IMR-90 (cell line): ENCODE measurements at regions not wholly inside any gene's neighbourhood (a gene's known extent, or its start where the extent isn't known, plus 50 kb on each side); places are given as distances from the start of the nearest gene placed in this dataset.

ENCODE experiments used
- ATAC-seq: fragments of 200-7000 bp; cut with Tn5 transposase; 2 replicates; pipeline ENCODE4 v1.9.1; 2020; ENCODE audit warnings: low read depth, mild to moderate bottlenecking, moderate library complexity
- BruUV-seq: library from RNA; stranded (reverse); fragments of 400-500 nt; replicated peaks from 2 replicates; lab custom pipeline; 2021; lab: Mats Ljungman, UMichigan
- CTCF ChIA-PET: fragments of 300-600 bp; formaldehyde crosslinking; extraction: SDS; loops from one replicate; lab custom pipeline; 2021; ENCODE audit warnings: antibody characterized with exemption; lab: Yijun Ruan, JAX
- POLR2A ChIA-PET: fragments of 300-600 bp; sonication (Branson Sonifier 250); formaldehyde crosslinking; loops from one replicate; lab custom pipeline; 2022; ENCODE audit warnings: antibody characterized with exemption; ENCODE audit not compliant: unreplicated experiment; lab: Charles Lee
- DNase-seq: peaks from one replicate; pipeline ENCODE4 v3.0.0; 2013
- H2AFZ ChIP-seq: replicated peaks from 2 replicates; pipeline ENCODE3; 2013; ENCODE audit warnings: low read length, mild to moderate bottlenecking; ENCODE audit not compliant: poor library complexity
- H2AK5ac ChIP-seq: 2 replicates; pipeline ENCODE4 v1.6.1; 2013; ENCODE audit warnings: low read depth, low read length, inconsistent platforms
- H2AK9ac ChIP-seq: replicated peaks from 2 replicates; pipeline ENCODE3; 2013; ENCODE audit warnings: mild to moderate bottlenecking, low read depth, low read length, moderate library complexity; ENCODE audit not compliant: poor library complexity
- H2BK120ac ChIP-seq: 2 replicates; pipeline ENCODE4 v1.6.1; 2013; ENCODE audit warnings: low read depth, low read length, inconsistent platforms
- H2BK15ac ChIP-seq: 3 replicates; pipeline ENCODE4 v1.6.1; 2013; ENCODE audit warnings: low read depth, low read length, inconsistent platforms
- H2BK20ac ChIP-seq: 2 replicates; pipeline ENCODE4 v1.6.1; 2013; ENCODE audit warnings: low read depth, mild to moderate bottlenecking, inconsistent platforms, low read length, moderate library complexity
- H2BK5ac ChIP-seq: 2 replicates; pipeline ENCODE4 v1.6.1; 2013; ENCODE audit warnings: mild to moderate bottlenecking, low read depth, low read length, inconsistent platforms; ENCODE audit not compliant: poor library complexity, severe bottlenecking
- H3K14ac ChIP-seq: replicated peaks from 2 replicates; pipeline ENCODE4 v1.6.1; 2013; ENCODE audit warnings: low read depth, low read length, inconsistent platforms
- H3K18ac ChIP-seq: 2 replicates; pipeline ENCODE4 v1.6.1; 2013; ENCODE audit warnings: low read depth, low read length, control low read depth
- H3K23ac ChIP-seq: 2 replicates; pipeline ENCODE4 v1.6.1; 2013; ENCODE audit warnings: low read depth, low read length, inconsistent platforms
- H3K27ac ChIP-seq: 2 replicates; pipeline ENCODE4 v1.5.1; 2013; ENCODE audit warnings: mild to moderate bottlenecking, control low read depth, low read length; ENCODE audit not compliant: insufficient read depth
- H3K27me3 ChIP-seq: 2 replicates; pipeline ENCODE4 v1.6.1; 2013; ENCODE audit warnings: low read length; ENCODE audit not compliant: control insufficient read depth, insufficient read depth
- H3K36me3 ChIP-seq: 2 replicates; pipeline ENCODE4 v1.6.1; 2013; ENCODE audit warnings: low read length, mixed read lengths; ENCODE audit not compliant: control insufficient read depth, insufficient read depth
- H3K4ac ChIP-seq: 2 replicates; pipeline ENCODE4 v1.6.1; 2013; ENCODE audit warnings: low read depth, low read length, inconsistent platforms
- H3K4me1 ChIP-seq: 2 replicates; pipeline ENCODE4 v1.6.1; 2013; ENCODE audit warnings: low read length, mixed read lengths; ENCODE audit not compliant: control insufficient read depth, insufficient read depth
- H3K4me2 ChIP-seq: 2 replicates; pipeline ENCODE4 v1.6.1; 2013; ENCODE audit warnings: low read depth, mild to moderate bottlenecking, control low read depth, low read length, moderate library complexity
- H3K4me3 ChIP-seq: 2 replicates; pipeline ENCODE4 v1.5.1; 2013; ENCODE audit warnings: low read depth, mild to moderate bottlenecking, control low read depth, low read length, moderate library complexity; ENCODE audit not compliant: insufficient read depth
- H3K56ac ChIP-seq: 2 replicates; pipeline ENCODE4 v1.6.1; 2013; ENCODE audit warnings: low read length, inconsistent platforms; ENCODE audit not compliant: insufficient read depth; ENCODE audit errors: extremely low read depth
- H3K79me1 ChIP-seq, 2 experiments: 2 replicates each; pipeline ENCODE4 v1.6.1; 2013; ENCODE audit warnings: low read length in 2 of 2, inconsistent platforms in 1 of 2, low read depth in 1 of 2
- H3K9ac ChIP-seq: 2 replicates; pipeline ENCODE4 v1.6.1; 2013; ENCODE audit warnings: low read depth, low read length, control low read depth
- H3K9me1 ChIP-seq: 2 replicates; pipeline ENCODE4 v1.6.1; 2013; ENCODE audit warnings: low read length, inconsistent platforms; ENCODE audit not compliant: insufficient read depth
- H3K9me3 ChIP-seq: 2 replicates; pipeline ENCODE4 v1.6.1; 2013; ENCODE audit warnings: low read length; ENCODE audit not compliant: control insufficient read depth, insufficient read depth
- H4K20me1 ChIP-seq: 2 replicates; pipeline ENCODE4 v1.6.1; 2013; ENCODE audit warnings: low read length, inconsistent platforms; ENCODE audit not compliant: insufficient read depth
- H4K5ac ChIP-seq: 2 replicates; pipeline ENCODE4 v1.6.1; 2013; ENCODE audit warnings: mild to moderate bottlenecking, low read depth, low read length, control low read depth
- H4K8ac ChIP-seq, 2 experiments: 2 replicates each; pipeline ENCODE4 v1.6.1; 2013; ENCODE audit warnings: low read depth in 2 of 2, low read length in 2 of 2, control low read depth in 1 of 2, inconsistent platforms in 1 of 2
- H4K91ac ChIP-seq: 2 replicates; pipeline ENCODE4 v1.6.1; 2013; ENCODE audit warnings: low read depth, low read length, inconsistent platforms; ENCODE audit not compliant: insufficient read depth
- RCOR1 ChIP-seq: IDR thresholded peaks from 2 replicates; pipeline ENCODE4 v1.6.1; 2012; ENCODE audit warnings: mild to moderate bottlenecking, low read length, improper control_type of control experiment; ENCODE audit not compliant: insufficient replicate concordance
- dilution Hi-C: fragments of 300-500 bp; cut with HindIII; formaldehyde crosslinking; loops from one replicate; pipeline ENCODE4 v1.14.3; 2018; ENCODE audit warnings: low sequenced_read_pairs; ENCODE audit not compliant: unreplicated experiment
- in situ Hi-C: fragments of 300-500 bp; cut with MboI; formaldehyde crosslinking; loops from 3 replicates; pipeline ENCODE4 v1.14.3; 2019; ENCODE audit warnings: low sequenced_read_pairs, inconsistent platforms, mixed read lengths
- intact Hi-C: fragments of 100-400 bp; cut with micrococcal nuclease; formaldehyde crosslinking; loops from 2 replicates; pipeline ENCODE4 v1.10.0; 2022

GRCh38 chr2:40877734-40878288 is 425.9 kb upstream of the SLC8A1 start:
- no peak overlapping the region for H3K4me2 ChIP-seq
- no peaks in the 10 kb centered on the region for H3K79me1 ChIP-seq
- dilution Hi-C loops (no loop called here), in situ Hi-C loops (no loop called here), intact Hi-C loops (no loop called here)
- no peak overlapping the region for H4K5ac ChIP-seq
- no peak for DNase-seq
- H2BK20ac ChIP-seq = no peak overlapping the region
- H3K18ac ChIP-seq = no peak overlapping the region
- ChIA-PET CTCF (no interaction called here), POLR2A (no interaction called here)
- no peaks in the 10 kb centered on the region for H3K4me1 ChIP-seq
- H3K56ac ChIP-seq = no peak overlapping the region
- H3K4me3 ChIP-seq = no peak overlapping the region
- no peak overlapping the region for H2BK5ac ChIP-seq
- H3K14ac ChIP-seq = no peak overlapping the region
- no peak overlapping the region for H3K4ac ChIP-seq
- no peaks in the 10 kb centered on the region for H4K20me1 ChIP-seq
- TF ChIP-seq RCOR1 = no peak
- H3K23ac ChIP-seq = no peak overlapping the region
- BruUV-seq = no TSS peak
- no peak for ATAC-seq
- no peak overlapping the region for H2AFZ ChIP-seq
- H3K9ac ChIP-seq = no peak overlapping the region
- no peaks in the 10 kb centered on the region for H3K27me3 ChIP-seq
- no peak overlapping the region for H2AK9ac ChIP-seq
- H3K36me3 ChIP-seq = no peaks in the 10 kb centered on the region
- H2BK120ac ChIP-seq = no peak overlapping the region
- H3K27ac ChIP-seq = no peak overlapping the region
- H2BK15ac ChIP-seq = no peak overlapping the region
- no peak overlapping the region for H2AK5ac ChIP-seq
- H4K8ac ChIP-seq = no peak overlapping the region
- no peaks in the 10 kb centered on the region for H3K9me3 ChIP-seq
- no peak overlapping the region for H4K91ac ChIP-seq
- H3K9me1 ChIP-seq = no peaks in the 10 kb centered on the region
